Keratinocyte (primary cell): ENCODE measurements at regions not wholly inside any gene's neighbourhood (a gene's known extent, or its start where the extent isn't known, plus 50 kb on each side); places are given as distances from the start of the nearest gene placed in this dataset.

ENCODE experiments used
- DNase-seq: peaks from one replicate; pipeline ENCODE4 v3.0.0-alpha.2; 2011; ENCODE audit warnings: low read depth, missing footprints, low spot score
- FAIRE-seq: peaks from 2 replicates; lab custom pipeline; 2011; peaks lifted over from hg19 to GRCh38; lab: Jason Lieb, UNC
- H2AFZ ChIP-seq: 2 replicates; pipeline ENCODE4 v1.6.0; 2012; ENCODE audit warnings: low read length, control low read depth, inconsistent platforms; ENCODE audit not compliant: control insufficient read depth
- H3K27ac ChIP-seq: 2 replicates; pipeline ENCODE4 v1.5.1; 2011; ENCODE audit warnings: low read length; ENCODE audit not compliant: control insufficient read depth, insufficient read depth
- H3K27me3 ChIP-seq: 3 replicates; pipeline ENCODE4 v1.6.0; 2011; ENCODE audit warnings: low read length; ENCODE audit not compliant: control insufficient read depth, insufficient read depth; ENCODE audit errors: extremely low read depth
- H3K36me3 ChIP-seq, 2 experiments: 2 replicates in 1 of 2; 3 replicates in 1 of 2; pipeline ENCODE4 v1.5.1; 2011; ENCODE audit warnings: low read length in 2 of 2, mild to moderate bottlenecking in 1 of 2; ENCODE audit not compliant: control insufficient read depth in 2 of 2, insufficient read depth in 2 of 2; ENCODE audit errors: extremely low read depth in 1 of 2
- H3K4me1 ChIP-seq: 3 replicates; pipeline ENCODE4 v1.5.1; 2011; ENCODE audit warnings: low read length; ENCODE audit not compliant: control insufficient read depth, insufficient read depth; ENCODE audit errors: extremely low read depth
- H3K4me2 ChIP-seq: 3 replicates; pipeline ENCODE4 v1.6.0; 2011; ENCODE audit warnings: low read depth, low read length; ENCODE audit not compliant: control insufficient read depth, insufficient read depth; ENCODE audit errors: extremely low read depth
- H3K4me3 ChIP-seq, 3 experiments: fragments of 200-600 bp in 1 of 3; sonication (generic) in 1 of 3; 2 replicates in 2 of 3; 3 replicates in 1 of 3; pipeline ENCODE4 v1.5.1; 2011 to 2016; ENCODE audit warnings: low read length in 3 of 3, mild to moderate bottlenecking in 3 of 3, control low read depth in 2 of 3, inconsistent platforms in 1 of 3, low read depth in 1 of 3, mixed read lengths in 1 of 3, mixed run types in 1 of 3, moderate library complexity in 1 of 3; ENCODE audit not compliant: control insufficient read depth in 2 of 3, insufficient read depth in 2 of 3; ENCODE audit errors: extremely low read depth in 1 of 3
- H3K79me2 ChIP-seq: 2 replicates; pipeline ENCODE4 v1.6.0; 2012; ENCODE audit warnings: low read length; ENCODE audit not compliant: control insufficient read depth, insufficient read depth
- H3K9ac ChIP-seq: 3 replicates; pipeline ENCODE4 v1.6.0; 2011; ENCODE audit warnings: low read length; ENCODE audit not compliant: control insufficient read depth, insufficient read depth; ENCODE audit errors: extremely low read depth
- H3K9me1 ChIP-seq: 3 replicates; pipeline ENCODE4 v1.6.0; 2011; ENCODE audit warnings: low read length; ENCODE audit not compliant: control insufficient read depth, insufficient read depth; ENCODE audit errors: extremely low read depth
- H3K9me3 ChIP-seq: 2 replicates; pipeline ENCODE4 v1.5.1; 2012; ENCODE audit warnings: low read depth, low read length; ENCODE audit not compliant: control insufficient read depth
- H4K20me1 ChIP-seq: 3 replicates; pipeline ENCODE4 v1.6.0; 2011; ENCODE audit warnings: low read length; ENCODE audit not compliant: control insufficient read depth, insufficient read depth; ENCODE audit errors: extremely low read depth
- EZH2 ChIP-seq: IDR thresholded peaks from one replicate; pipeline ENCODE4 v1.6.1; 2012; ENCODE audit warnings: inconsistent platforms, mild to moderate bottlenecking, low read length, moderate library complexity
- dilution Hi-C: fragments of 300-500 bp; cut with MboI; formaldehyde crosslinking; loops from one replicate; pipeline ENCODE4 v1.7.0; 2020; ENCODE audit warnings: low sequenced_read_pairs; ENCODE audit not compliant: extremely low pct_ligation_motif_present
- TF ChIP-seq, protein P1 (sequence below), 3 experiments: IDR thresholded peaks in 1 of 3; conservative IDR thresholded peaks in 1 of 3; optimal IDR thresholded peaks in 1 of 3; 2 replicates in 2 of 3; 3 replicates in 1 of 3; pipeline versions ENCODE3 to v1.5.1; 2011; ENCODE audit warnings: low read length in 3 of 3, mild to moderate bottlenecking in 3 of 3, moderate library complexity in 2 of 3, control low read depth in 1 of 3, inconsistent platforms in 1 of 3; ENCODE audit not compliant: insufficient read depth in 2 of 3; ENCODE audit errors: extremely low read depth in 1 of 3

DNA sequence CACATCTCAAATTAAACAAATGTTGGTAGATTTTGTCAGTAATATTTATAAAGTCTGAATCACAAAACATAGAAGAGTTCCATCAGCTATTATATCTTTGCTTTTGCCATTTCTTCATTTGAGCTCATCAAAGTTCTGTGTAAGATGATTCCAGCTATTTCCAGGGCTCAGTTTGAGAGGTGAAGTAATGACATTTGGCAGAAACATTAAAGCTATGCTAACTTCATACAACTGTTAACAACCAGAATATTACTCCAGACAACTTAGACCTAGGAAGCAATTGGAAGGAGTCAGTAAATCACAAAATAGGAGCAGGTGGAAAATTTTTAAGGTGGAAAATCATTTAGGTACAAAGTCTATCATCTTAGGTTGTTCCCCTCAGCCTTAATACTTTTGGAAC is 76.2 kb upstream of the CSNK1A1L start:
- dilution Hi-C loops = no loop called here
- Histone ChIP-seq H3K79me2 (no peaks in the 10 kb centered on the region), H3K4me2 (no peak overlapping the region), H3K9me3 (no peaks in the 10 kb centered on the region), H3K4me3 (no peak overlapping the region), H2AFZ (no peak overlapping the region), H3K4me1 (no peaks in the 10 kb centered on the region), H3K36me3 (no peaks in the 10 kb centered on the region), H3K9ac (no peak overlapping the region), H3K27me3 (no peaks in the 10 kb centered on the region), H3K27ac (no peak overlapping the region), H3K9me1 (no peaks in the 10 kb centered on the region), H4K20me1 (no peaks in the 10 kb centered on the region)
- DNase-seq (no peak), FAIRE-seq (no peak)
- TF ChIP-seq EZH2 = no peak

DNA sequence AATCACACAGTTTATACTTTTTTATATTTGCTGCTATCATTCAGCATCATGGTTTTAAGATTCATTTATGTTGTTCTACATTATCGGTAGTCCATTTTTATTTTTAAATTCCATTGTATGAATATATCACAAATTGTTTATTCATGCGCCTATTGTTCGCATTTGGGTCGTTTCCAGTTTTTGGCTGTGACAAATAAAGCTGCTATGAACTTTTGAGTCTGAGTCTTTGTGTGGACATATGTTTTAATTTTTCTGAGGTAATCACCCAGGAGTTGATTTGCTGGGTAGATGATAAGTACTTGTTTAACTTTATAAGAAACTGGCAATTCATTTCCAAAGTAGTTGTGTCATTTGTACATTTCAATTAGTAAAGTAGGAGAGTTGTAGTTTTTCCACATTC is 74.2 kb upstream of the CSNK1A1L start:
- H3K27me3 ChIP-seq = no peaks in the 10 kb centered on the region
- dilution Hi-C loops = no loop called here
- no peaks in the 10 kb centered on the region for H3K9me3 ChIP-seq
- no peaks in the 10 kb centered on the region for H3K4me1 ChIP-seq
- no peak overlapping the region for H3K4me3 ChIP-seq
- no peaks in the 10 kb centered on the region for H3K79me2 ChIP-seq
- no peaks in the 10 kb centered on the region for H4K20me1 ChIP-seq
- H2AFZ ChIP-seq = no peak overlapping the region
- H3K36me3 ChIP-seq = no peaks in the 10 kb centered on the region
- H3K9me1 ChIP-seq = no peaks in the 10 kb centered on the region
- no peak overlapping the region for H3K27ac ChIP-seq
- DNase-seq (no peak), FAIRE-seq (no peak)
- TF ChIP-seq, protein P1, sequence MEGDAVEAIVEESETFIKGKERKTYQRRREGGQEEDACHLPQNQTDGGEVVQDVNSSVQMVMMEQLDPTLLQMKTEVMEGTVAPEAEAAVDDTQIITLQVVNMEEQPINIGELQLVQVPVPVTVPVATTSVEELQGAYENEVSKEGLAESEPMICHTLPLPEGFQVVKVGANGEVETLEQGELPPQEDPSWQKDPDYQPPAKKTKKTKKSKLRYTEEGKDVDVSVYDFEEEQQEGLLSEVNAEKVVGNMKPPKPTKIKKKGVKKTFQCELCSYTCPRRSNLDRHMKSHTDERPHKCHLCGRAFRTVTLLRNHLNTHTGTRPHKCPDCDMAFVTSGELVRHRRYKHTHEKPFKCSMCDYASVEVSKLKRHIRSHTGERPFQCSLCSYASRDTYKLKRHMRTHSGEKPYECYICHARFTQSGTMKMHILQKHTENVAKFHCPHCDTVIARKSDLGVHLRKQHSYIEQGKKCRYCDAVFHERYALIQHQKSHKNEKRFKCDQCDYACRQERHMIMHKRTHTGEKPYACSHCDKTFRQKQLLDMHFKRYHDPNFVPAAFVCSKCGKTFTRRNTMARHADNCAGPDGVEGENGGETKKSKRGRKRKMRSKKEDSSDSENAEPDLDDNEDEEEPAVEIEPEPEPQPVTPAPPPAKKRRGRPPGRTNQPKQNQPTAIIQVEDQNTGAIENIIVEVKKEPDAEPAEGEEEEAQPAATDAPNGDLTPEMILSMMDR (optimal IDR thresholded peaks at IDR 0.05 in 1 of 3, IDR thresholded peaks at IDR 0.05 in 1 of 3, conservative IDR thresholded peaks at IDR 0.05 in 1 of 3; ENCODE audit: extremely low read depth in 1 of 3, insufficient read depth in 2 of 3, low read length in 3 of 3) = no peak
- TF ChIP-seq EZH2 = no peak
- H3K9ac ChIP-seq = no peak overlapping the region
- H3K4me2 ChIP-seq = no peak overlapping the region

DNA sequence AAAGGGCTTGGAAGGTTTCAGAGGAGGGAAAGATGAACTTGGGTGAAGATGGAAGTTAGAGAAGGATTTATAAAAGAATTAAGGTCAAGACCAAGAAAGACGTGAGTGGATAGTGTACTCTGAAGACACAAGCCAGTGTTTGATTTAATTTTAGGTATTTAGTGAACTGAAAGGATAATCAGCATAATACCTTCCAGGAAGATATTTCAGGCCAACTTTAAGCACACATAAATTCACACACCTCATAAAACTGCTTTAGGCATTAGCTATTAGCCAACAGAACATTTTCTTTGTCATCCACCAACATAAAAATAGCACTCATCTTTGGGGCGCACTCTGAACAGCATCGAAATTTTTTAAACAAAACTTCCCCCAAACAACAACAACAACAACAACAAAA is 71.7 kb upstream of the CSNK1A1L start:
- Histone ChIP-seq H3K9ac (no peak overlapping the region), H3K9me3 (no peaks in the 10 kb centered on the region), H3K27ac (no peak overlapping the region), H2AFZ (peak overlapping the region; percentile 42), H3K36me3 (no peaks in the 10 kb centered on the region), H3K4me2 (no peak overlapping the region), H3K79me2 (no peaks in the 10 kb centered on the region), H3K4me1 (peaks cover 2% of the 10 kb centered on the region), H3K4me3 (no peak overlapping the region), H4K20me1 (no peaks in the 10 kb centered on the region), H3K9me1 (no peaks in the 10 kb centered on the region), H3K27me3 (no peaks in the 10 kb centered on the region)
- dilution Hi-C loops = no loop called here
- FAIRE-seq = no peak
- DNase-seq = no peak
- TF ChIP-seq, protein P1 (optimal IDR thresholded peaks at IDR 0.05 in 1 of 3, IDR thresholded peaks at IDR 0.05 in 1 of 3, conservative IDR thresholded peaks at IDR 0.05 in 1 of 3; ENCODE audit: extremely low read depth in 1 of 3, insufficient read depth in 2 of 3, low read length in 3 of 3) = no peak
- TF ChIP-seq EZH2 = no peak
